Anterior cingulate cortex (tissue), 58 donors: ENCODE measurements at regions not wholly inside any gene's neighbourhood (a gene's known extent, or its start where the extent isn't known, plus 50 kb on each side); places are given as distances from the start of the nearest gene placed in this dataset.
"Not testable (repeated sequence)": the region's sequence is repeated elsewhere in the genome, so short reads cannot be mapped to it uniquely, and the experiment has no call there.

Source experiments
- DNase-seq, 58 donors: peaks; one replicate each; lab custom pipeline; 2025; lab: John Stamatoyannopoulos, UW

DNA sequence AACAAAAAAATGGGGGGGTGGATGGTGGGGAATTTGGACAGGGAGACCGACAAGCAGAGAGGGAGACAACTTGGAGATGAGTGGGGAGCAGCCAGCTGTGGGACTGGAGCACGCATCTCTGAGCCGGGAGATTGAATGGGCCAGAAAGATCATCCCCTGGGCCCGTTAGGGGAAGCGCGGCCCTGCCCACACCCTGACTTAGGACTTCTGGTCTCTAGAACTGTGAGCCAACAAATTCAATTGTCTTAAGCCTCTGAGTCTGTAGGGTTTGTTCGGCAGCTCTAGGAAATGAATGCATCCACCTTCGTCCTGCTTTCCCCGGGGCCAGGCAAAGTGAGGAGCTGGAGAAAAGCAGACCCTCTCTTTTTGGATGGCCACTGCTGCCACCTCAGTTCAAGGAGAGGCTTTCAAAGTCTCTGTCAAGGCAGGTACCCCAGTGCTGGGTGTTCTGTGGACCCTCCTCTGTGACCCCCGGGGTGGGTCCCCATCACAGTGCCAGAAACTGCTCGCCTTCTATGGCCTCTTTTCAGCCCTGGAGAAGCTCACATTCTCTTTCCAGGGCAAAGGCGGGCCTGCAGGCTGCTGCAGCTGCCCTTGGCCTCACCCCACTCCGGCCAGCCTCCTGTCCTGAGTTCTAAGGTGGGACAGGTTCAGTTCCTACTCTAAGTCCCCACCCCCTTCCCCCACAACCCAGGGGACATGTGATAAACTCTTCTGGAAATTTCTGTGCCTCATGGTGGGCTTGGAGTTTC is 423.2 kb downstream of the RPS24 start:
- no peak for DNase-seq

DNA sequence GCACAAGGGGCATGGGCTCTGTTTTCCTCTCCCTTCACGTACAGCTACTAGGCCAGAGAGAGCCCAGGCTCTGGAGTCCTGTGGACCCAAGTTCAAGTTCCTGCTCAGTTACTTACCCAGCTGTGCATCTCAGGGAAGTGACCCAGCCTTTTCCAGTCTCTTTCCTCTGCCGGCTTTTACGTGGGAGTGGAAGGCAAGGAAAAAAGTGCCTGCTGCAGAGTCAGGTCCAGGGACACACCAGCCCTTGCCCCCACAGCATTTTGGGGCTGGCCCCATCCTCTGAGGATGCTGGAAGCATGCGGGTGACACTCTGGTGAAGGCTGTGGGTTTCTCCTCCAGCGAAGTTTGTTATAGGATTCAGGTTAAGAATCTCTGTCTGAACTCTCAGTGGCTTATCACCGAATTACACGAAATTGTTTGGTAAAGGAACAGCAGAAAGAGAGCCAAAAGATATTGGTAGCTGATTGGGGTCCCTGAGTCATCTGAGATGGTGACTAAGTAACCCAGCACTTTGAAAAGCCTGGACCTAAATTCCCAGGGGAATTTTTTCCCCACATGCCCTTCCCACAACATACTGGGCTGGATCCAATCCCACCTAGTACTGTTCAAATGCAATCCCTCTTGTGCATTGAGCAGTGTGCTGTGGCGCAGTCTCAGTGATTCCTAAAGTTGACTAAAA is 424.3 kb downstream of the RPS24 start:
- DNase-seq: no peak

DNA sequence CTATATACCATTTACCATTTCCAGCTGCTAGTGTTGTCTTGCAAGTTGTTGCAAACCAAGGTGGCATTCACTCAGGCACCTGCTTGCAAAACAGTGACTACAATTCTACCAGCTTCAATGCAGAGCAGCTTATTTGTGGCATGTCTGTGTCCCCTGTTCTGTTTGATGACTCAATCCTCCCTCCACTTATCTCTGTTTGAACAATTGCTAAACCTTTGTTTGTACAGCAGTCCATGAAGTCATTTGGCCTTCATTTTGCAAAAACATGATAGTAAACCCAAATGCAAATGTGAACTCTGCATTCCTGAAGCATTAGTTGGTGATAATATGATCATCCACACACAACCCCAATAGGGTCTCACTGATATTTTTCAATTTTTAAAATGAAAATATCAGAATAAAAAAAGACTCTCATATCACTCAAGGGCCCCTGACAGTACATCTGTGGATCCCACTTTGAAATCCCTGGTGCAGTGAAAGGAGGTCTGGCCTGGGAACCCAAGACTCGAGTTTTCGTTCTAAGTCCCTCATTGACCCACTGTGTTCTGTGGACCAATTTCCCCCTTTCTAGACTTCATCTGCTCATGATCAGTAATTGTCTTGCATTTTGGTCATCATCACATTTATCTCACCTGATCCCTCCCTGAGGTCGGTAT is 425.4 kb downstream of the RPS24 start:
- DNase-seq: no peak

DNA sequence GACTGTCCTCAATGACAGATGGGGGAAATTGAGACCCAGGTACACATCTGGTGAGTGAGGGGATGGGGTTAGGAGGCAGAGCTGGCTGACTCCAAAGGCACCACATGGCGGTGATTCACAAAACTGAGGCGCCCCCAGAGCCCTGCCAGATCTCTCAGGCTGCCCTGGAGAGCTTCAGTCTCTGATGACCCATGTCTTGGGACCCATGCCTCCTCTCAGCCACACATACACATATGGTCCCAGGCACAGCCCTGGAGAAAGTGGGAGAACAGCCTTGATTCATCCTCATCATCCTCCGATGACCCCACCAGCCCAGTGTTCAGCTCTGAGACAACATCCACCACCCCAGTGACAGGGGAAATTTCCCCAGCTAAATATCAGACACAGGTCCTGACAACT is 426.0 kb downstream of the RPS24 start:
- no peak for DNase-seq

DNA sequence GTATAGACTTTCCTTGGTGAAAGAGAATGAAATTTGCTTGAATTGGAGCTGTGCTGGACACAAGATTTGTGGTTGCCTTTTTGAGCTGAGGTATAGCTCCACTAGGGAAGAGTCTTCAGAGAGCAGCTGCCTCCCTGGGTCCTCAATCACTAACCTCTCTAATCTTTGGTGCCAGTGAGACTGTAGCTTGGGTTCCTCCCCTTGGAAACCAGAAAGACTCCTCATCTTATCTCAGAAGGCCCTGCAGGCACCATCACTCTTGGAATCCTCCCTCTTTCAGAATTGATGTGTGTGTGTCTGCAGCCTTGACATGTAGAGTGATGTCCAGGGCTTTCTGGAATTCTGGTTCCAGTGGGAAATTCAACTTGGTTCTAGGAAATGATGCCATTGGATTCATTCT is 426.5 kb downstream of the RPS24 start:
- no peak for DNase-seq

DNA sequence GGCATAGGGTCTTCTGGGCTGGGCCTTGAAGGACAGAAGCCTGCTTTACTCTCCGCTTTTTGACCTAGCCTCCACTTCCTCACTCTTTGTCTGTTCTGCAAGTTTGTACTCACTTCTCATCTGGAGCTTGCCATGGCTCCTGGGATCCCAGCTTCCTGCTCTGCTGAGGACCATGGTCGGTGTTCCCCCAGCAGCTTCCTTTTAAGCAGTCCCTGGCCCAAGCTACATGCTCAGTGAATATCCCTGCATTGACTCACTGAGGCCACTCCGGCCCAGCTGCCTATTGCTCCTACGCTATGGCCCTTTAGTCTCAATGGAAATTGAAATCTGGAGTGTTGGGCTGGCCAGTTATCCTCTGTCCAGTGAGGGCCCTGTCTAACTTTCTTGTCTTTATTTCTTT is 427.7 kb downstream of the RPS24 start:
- DNase-seq: no peak

DNA sequence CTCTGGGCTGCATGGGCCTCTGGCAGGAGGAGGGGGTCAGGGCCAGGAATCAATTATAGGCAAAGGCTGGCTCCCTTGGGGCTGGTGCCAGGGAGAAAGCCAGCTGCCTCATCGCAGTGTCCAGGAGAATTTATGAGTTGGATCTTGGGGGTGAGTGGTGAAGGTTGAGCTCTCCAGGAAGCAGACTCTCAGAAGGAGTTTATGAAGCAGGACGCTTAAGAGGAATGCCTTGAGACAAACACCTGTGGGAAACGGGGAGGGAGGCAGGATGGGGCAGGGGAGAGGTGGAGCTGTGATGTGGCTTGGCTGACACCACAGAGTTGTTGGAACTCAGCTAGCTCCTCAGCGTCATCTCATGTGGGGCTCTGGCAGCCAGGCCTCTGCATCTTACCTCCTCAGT is 428.5 kb downstream of the RPS24 start:
- DNase-seq: no peak

DNA sequence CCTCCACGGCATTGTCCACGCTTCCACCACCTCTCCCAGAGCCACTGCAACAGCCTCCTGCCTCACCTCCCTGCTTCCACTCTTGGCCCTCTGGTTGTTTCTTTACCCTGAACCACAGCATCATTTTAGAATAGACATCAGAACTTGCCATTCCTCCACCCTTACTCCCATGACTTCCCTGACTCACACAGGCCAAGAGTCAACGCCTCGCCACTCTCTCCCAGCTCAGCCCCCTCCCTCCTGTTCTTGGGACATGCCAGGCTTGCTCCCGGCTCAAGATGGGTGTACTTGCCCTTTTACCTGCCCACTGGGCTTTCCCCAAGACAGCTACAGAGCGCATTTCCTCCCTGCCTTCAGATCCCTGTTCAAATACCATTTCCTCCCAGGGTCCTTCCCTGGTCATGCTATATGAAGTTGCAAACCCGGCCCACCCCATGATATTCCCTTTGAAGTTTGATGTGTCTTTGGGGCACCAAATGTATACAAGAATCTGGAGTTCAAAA is 429.1 kb downstream of the RPS24 start:
- no peak for DNase-seq

DNA sequence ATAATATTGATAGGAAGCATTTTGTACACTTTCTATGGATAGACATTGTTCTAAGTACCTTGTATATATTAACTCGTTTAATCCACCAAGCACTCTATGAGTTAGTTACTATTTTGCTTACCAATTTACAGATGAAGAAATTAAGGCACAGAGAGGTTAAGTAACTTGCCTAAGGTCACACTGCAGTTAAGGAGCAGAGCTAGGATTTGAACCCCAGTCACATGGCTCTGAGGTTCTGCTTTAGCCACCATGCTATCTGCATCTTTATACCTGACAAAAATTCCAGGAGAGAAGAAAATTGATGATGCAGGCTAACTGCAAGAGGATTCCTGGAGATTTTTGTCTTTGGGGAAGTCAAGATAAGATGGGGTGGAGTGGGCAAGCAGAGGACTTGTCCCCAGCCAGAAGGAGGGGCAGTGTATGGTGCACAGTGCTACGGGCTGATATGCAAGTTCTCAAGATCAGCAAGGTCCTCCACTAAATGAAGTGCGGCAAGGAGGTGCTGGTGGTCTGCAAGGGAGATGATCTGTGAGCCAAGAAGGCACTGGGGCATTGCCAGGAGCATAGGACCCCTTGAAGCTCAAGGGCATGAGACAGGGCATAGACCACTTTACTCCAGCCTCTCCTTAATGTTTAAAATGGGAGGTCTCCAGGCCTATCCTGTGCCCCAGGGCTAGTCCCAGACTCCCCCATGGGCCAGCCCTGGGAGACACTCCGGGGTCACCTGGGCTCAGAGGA is 430.6 kb downstream of the RPS24 start:
- DNase-seq: no peak

DNA sequence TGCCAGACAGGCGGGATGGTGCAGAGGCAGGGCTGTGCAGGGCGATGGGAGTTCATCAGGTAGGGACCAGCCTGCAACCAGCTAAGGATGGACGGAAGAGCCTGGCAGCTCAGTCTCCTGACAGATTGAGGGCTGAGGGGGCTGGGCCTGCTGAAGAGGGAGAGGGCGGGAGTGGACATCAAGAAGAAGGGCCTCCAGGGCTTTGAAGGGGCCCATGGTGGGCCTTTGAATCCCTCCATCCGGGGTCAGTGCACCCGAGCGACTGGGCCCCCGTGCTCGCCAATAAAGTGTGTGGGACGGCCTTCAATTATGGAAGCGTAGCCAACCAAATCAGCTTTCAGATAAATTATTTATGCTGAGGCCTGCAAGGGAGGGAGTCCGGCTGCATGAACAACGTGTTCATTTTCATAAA is 431.2 kb downstream of the RPS24 start:
- no peak for DNase-seq

DNA sequence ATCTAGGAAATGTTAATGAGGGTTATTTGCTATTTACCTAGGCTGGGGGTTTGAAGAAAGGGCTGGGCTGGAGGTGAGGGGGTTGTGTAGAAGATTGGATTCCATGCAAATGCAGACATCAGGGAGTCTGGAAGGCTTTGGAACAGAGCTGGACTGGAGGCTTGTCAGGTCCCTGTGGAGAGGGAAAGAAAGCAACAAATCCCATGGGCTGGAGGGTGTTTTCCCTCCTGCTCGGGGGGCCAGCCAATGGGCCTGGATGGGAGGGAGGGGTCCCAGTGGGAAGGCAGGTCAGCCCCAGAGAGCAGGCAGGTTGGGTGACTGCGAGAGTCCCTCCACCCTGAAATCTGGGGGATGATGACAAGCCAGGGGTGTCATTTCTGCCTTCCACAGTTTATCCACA is 431.8 kb downstream of the RPS24 start:
- DNase-seq: no peak

DNA sequence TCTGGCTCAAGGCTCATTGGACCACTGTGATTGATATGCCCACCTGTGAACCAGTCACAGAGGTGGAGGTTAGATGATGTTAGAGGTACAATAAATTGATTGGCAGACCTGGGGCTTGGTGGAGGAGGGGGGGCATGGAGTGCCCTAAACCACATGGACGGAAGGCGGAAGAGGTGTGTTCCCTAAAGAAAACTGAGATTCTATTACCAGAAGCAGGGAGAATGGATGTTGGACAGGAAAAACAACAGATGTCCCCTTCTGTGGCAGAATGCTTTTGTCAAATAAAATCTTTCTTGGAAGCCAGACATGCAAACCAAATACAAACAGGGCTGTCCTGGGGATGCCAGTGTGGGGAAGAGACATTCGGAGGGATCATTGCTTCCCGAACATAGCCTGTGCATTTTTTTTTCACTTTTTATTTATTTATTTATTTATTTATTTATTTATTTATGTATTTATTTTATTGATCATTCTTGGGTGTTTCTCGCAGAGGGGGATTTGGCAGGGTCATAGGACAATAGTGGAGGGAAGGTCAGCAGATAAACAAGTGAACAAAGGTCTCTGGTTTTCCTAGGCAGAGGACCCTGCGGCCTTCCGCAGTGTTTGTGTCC is 433.9 kb downstream of the RPS24 start:
- no peak for DNase-seq

DNA sequence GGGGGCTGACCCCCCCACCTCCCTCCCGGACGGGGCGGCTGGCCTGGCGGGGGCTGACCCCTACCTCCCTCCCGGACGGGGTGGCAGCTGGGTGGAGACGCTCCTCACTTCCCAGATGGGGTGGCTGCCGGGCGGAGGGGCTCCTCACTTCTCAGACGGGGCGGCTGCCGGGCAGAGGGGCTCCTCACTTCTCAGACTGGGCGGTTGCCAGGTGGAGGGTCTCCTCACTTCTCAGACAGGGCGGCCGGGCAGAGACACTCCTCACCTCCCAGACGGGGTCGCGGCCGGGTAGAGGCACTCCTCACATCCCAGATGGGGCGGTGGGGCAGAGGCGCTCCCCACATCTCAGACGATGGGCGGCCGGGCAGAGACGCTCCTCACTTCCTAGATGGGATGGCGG is 435.1 kb downstream of the RPS24 start:
- not testable (repeated sequence) for DNase-seq

DNA sequence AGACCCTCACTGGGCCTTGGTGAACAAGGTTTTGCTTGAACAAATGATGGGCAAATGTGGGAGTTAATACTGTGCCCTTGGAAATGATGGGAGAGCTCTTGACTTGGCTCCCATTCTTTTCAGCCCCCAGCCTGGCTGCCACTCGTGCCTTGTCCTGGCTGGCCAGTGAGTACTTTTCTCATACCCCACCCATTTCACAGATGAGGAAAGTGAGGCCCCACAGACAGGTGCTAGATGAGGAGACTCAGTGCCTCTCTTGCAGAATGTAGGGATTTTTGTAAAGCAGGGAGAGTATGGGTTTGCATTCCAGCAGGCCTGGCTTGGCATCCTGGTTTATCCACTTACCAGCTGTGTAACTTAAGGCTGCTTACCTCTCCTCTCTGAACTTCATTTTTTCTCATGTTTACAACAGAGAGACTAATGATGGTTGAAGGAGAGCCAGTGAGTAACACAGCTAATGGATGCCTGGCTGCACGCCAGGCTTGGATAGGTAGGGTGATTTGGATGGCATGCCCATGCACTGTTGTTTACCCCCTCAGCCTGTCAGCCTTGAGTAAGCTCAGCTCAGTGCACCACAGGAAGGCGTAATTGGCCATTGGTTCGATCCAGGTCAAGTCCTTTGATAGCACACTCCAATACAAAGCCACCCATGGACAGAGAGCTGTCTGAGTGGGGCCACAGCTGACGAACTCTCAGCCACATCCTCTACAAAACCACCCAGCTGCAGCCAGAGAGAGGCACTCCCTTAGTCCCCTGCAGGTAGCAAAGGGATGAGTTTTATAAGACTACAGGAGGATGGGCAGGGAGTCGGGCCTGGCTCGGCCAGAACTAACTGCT is 436.8 kb downstream of the RPS24 start:
- no peak for DNase-seq

DNA sequence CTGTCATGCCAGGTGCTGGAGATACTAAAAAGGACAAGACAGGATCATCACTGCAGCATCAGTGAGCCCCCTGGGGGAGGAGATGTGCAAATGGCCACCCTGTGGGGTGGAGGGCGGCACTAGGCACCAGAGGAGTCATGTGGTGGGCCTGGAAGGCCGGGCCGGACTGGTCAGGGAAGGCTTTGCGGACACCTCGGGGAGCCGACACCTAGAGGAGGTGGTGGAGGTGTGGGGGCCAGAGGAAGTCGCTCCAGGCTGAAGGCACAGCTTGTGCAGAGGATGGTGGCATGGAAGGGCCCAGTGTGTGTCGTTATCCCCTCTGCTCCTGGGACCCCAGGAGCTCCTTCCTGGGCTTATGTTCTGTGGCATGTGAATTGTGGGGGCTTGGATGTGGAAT is 437.7 kb downstream of the RPS24 start:
- no peak for DNase-seq

DNA sequence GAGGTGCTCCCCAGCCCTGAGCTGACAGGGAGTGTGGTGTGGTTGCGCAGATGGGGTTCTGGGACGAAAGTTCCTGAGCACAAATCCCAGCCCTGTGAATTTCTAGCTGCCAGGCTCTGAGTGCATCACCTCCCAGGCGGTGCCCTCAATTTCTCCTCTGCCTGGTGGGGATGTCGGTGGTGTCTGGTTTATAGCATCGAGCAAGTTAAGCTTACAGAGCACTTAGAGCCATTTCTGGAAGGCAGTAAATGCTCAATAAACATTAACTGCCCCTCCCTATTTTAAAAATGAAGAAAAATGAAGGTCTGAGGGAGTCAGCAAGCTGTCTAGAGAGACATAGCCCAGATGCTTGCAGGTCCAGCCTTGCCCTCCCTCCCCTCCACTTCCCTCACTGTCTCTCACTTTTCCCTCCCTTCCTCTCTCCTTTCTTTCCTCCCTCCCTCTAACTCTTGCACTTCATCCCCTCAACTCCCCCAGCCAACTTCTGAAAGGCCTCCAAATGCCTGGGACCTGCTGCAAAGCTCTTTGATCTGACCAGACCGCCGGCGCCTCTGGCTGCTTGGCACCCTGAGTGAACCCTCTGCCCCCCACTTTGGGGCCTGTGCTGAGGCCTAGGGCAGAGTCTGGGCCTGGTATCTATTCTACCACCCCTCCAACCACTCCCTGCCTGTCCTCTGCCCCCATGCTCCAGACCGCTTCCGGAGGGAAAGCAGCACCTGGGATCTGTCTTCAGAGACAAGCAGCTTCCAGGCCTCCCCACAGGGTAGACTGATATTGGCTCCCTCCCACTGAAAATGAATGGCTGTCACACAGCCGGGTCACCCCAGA is 438.3 kb downstream of the RPS24 start:
- DNase-seq: no peak

DNA sequence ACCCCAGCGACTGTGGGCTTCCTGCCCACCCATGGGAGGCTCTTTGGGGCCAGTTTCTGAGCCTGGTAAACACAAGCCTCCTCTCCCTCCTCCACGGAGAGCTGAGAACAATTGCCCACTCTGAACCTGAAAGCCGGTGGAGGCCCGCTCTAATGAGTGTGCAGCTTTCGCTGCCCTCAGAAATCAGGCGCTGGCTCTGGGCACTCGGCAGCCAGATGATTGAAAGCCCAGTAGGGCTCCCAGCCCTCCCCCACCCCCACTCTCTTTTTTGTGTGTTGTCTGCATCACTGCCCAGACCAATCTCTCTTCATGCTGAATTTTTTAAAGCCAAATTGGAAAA is 438.9 kb downstream of the RPS24 start:
- peak in 39 of 58 donors; percentile 12 to 77 (median 44) for DNase-seq

DNA sequence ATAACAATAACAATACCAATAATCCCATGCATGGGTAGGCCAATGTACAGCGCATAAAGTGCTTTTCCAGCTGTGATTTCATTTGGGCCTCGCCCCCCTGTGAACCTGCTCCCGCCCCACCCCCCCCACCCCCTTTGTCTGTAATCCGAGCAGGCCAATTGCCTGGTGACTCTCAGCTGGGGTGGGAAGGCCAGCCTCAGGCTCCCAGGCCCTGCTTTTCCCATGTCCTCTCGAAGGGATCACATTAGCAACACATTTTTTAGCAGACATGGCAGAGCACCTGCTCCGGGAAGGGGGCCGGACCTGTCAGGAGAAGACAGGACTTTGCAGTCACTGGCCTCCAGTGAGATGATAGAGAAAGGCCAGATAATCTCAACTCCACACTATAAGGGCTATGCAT is 439.3 kb downstream of the RPS24 start:
- DNase-seq: no peak

DNA sequence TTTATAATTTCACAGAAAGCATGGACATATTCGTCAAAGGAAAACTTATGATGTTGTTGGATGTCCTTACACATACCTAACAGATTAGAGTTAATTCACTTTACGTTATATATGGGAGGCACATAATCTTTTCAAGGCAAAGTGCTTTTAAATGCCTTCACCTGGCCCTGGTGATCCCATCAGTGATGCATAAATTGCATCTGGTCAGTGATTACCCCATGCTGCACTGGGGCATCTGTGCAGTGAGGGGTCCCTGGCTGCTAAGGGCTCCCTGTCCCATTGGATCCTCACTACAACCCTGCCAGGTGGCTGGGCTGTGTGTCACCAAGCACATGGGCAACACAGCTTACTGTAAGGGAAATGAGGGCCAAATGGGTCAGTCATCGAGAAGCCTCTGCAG is 441.1 kb downstream of the RPS24 start:
- no peak for DNase-seq
